HG02885 (cell line): ENCODE measurements at regions not wholly inside any gene's neighbourhood (a gene's known extent, or its start where the extent isn't known, plus 50 kb on each side); places are given as distances from the start of the nearest gene placed in this dataset.
A peak's percentile ranks its signal among the peaks of the same experiment; 100 is the strongest.
"Not testable (repeated sequence)": the region's sequence is repeated elsewhere in the genome, so short reads cannot be mapped to it uniquely, and the experiment has no call there.

Source experiments
- ATAC-seq: cut with Tn5 transposase; IDR thresholded peaks from one replicate; pipeline ENCODE4 v1.9.1; 2021; ENCODE audit warnings: mild to moderate bottlenecking; ENCODE audit not compliant: unreplicated experiment, poor library complexity

GRCh38 chr4:12961713-12962112 lies 522.4 kb downstream of the RAB28 start:
- no peak for ATAC-seq

DNA sequence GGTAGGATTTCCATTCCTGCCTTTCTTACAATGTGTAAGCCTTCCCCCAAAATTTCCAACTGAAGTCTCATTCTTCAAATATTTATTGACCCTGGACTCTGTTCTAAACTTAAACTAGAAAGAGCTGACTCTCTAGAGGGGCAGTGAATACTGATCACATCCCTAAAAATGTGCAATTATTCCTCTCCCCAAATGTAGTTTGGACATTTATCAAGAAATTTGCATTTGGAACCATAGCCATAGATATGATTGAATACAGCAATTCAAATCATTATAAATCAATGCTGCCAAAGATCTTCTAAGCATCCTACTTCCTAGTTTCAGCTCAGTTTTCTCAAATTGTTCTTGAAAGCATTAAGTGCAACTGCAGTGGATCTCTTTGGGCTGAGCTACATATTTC lies 525.7 kb downstream of the RAB28 start:
- no peak for ATAC-seq

GRCh38 chr4:12957108-12957507 lies 527.0 kb downstream of the RAB28 start:
- ATAC-seq, result no peak

- no peak for ATAC-seq
Observed at GRCh38 chr4:12956026-12956425, 528.1 kb downstream of the RAB28 start.

DNA sequence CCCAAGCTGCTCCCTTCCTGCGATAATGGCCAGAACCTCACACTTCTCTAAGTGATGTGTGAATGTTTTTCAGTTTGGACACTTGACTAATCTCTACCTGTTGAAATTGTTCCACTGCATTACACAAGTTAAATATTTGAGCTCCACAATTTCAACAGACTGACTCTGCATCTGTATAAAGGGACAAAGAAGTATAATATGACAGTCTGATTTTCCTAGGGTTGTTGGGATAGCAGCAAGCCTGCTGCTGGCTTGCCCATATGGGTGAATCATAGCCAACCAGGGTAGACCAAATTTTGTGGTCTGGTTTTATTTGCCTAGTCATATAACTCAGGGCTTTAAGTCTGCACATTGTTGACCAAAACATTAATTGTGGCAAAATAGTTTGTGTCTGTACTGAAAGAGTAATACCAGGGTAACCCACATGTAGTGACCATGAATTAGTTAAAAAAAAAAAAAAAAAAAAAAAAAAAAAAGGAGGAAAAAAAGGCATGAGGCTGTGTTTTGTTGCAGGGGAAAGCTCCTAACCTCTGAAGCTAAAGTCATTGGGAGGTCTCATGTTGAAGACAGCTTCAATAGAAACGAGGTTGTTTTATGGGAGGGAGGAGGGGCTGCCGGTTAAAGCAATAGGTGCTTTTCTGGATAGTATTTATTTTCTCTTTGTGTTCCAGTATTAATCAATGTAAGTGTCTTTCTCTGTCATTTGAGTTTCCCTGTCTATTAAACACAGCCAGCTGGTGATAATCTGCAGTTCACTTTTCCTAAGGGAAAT lies 534.2 kb downstream of the RAB28 start:
- no peak for ATAC-seq

DNA sequence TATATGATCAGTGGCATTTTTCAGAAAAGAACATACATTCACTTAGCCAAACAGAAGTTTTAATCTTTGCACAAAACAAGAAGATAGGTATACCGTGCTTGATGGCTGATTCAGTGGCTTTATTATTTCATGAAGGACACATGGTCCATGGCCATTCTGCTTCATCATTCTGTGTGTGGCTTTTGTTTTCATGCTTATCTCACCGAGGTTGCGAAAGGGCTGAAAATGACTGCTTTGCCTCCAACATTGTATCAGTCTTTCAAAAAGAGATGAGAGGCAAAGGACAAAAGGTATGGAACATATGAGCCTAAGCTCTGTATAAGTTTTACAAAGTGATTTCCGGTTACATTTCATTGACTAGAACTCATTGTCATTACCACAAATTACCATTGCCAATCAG lies 541.1 kb downstream of the RAB28 start:
- ATAC-seq, result no peak

DNA sequence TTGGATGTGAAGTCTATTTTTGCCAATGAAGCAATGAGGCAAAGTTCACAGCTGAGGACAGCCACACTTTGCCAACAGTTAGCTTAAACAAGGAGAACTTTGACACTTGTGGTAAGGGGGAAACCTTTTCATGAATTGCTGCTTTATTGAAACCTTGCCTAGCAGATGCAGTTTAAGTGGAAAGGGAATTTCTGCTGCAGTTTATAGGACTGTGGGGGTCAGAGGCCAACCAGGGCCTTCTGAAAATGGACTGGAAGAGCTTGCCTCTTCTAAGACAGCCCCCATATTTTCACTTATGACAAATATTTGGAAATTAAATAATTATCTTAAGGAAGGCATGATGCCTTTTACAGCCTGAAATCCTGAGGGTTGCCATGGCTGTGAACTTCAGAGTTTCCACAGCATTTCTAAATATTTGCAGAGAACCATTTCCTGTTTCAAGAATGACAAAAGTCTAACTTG lies 550.3 kb downstream of the RAB28 start:
- no peak for ATAC-seq

- no peak for ATAC-seq
Observed at GRCh38 chr4:12932203-12932788, 551.8 kb downstream of the RAB28 start.

DNA sequence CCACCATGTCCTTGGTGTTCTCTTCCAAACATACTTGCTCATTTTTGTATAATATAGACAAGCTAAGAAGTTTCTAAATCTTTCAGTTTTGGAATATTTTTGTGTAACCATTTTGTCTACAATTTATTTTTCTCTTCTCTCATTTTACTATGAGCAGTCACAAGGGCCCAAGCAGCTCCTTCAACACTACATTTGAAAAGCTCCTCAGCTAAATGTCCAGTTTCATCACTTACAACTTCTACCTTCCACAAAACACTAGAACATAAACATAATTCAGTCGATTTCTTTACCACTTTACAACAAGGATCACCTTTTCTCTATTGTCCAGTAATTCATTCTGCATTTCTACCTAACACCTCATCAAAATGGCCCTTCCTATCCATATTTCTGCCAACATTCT lies 554.4 kb downstream of the RAB28 start:
- ATAC-seq, result no peak

GRCh38 chr4:12928751-12929150 lies 555.4 kb downstream of the RAB28 start:
- ATAC-seq, result no peak

DNA sequence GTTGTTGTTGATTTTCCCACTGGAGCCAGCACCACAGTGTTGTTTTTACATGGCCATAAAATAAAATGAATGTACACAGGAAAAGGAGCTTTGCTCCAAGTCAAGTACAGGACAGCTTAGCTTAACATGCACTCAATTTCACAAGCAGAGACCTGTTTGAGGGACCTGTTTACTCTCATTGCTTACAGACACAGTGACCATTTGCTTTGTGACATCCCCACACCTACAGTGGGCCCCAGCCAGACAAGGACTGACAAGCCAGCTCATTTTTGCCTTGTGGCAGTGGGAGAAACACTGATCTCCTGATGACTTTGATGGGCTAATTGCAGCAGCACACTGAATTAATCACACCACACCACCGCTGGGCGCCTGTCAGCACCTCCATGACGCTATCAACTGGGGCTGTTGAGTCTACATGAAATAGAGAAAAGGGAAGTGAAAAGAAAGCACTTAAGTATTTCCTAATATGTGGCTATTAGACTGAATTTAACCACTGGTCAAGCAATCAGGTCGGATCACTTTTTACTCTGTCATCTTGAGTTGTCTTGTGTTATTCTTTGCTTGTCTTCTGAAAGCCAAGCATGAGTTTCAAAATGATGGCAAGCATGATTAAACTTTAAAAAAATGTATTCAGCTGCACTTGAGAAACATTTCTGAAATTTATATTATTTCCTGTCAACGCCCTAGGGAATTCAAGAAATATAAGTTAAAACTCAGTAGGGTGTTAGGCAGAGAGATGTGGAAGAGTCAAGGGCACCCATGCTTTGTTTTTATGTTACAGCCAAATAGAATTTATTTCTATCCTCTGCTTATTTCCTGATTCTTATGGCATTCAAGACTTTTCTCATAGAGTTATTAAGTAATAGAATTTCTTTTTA lies 557.7 kb downstream of the RAB28 start:
- ATAC-seq, result peak; percentile 62

- ATAC-seq, result no peak
Observed at GRCh38 chr4:12924728-12925320, 559.3 kb downstream of the RAB28 start.

- ATAC-seq, result no peak
Observed at GRCh38 chr4:12924253-12924652, 559.9 kb downstream of the RAB28 start.

- ATAC-seq, result no peak
Observed at GRCh38 chr4:12912896-12913418, 571.2 kb downstream of the RAB28 start.

DNA sequence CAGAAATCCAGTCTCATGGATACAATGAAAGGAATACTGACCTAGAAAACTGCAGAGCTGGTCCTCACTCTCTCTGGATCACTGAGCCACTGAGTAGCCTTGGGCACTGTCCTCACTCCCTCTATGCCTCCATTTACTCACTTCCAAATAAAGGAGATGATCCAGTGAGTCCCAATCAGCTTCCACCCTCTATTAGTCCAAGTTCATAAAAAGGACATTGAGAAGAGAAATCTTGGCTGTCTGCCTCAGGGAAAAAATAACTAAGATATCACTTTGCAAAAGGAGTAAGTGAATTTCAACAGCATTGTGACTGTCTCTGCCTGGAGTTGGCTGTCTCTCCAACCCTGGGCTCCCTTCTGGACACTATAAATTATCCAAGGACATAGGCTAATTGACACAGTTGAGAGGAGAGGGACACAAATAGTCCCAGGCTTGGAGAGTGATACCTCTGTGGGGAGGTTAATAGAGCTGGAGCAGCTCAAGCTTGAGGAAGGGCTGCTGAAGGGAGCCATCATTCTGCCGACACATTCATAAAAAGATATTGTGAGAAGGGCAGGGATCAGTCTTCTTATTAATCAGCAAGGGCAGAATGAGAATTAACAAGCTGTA lies 572.3 kb downstream of the RAB28 start:
- no peak for ATAC-seq

GRCh38 chr4:12903640-12904039 lies 580.5 kb downstream of the RAB28 start:
- not testable (repeated sequence) for ATAC-seq

- no peak for ATAC-seq
Observed at GRCh38 chr4:12902735-12903134, 581.4 kb downstream of the RAB28 start.

GRCh38 chr4:12897954-12898353 lies 586.2 kb downstream of the RAB28 start:
- ATAC-seq, result no peak

GRCh38 chr4:12894062-12894461 lies 590.1 kb downstream of the RAB28 start:
- no peak for ATAC-seq

DNA sequence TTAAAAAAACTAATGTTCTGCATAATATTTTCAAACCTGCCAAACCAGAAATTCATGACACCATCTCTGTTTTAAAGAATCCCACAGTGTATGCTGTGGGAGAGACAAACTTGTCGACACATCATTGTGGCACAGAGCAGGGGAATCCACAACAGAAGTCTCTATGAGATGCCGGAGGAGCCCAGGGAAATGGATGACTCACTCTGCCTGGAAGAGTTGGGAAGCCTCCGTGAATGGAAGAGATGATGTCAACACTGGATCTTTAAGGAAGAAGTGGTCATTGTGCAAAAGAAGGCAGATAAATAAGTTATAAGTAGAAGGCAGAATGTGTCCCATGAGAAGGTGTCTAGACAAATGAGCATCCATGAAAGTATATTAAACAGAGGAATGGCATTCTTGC lies 595.1 kb downstream of the RAB28 start:
- ATAC-seq, result no peak
